OCI-LY1 (cell line): ENCODE measurements at regions not wholly inside any gene's neighbourhood (a gene's known extent, or its start where the extent isn't known, plus 50 kb on each side); places are given as distances from the start of the nearest gene placed in this dataset.

ENCODE experiments used
- CTCF ChIP-seq: fragments of 200-600 bp; sonication (generic), shearing (Covaris generic); IDR thresholded peaks from 2 replicates; pipeline ENCODE4 v1.5.1; 2017; ENCODE audit warnings: mild to moderate bottlenecking, antibody characterized with exemption, low read length, moderate library complexity, mixed read lengths
- EZH2 ChIP-seq: fragments of 200-600 bp; sonication (generic), shearing (Covaris generic); IDR thresholded peaks from 2 replicates; pipeline ENCODE4 v1.8.0; 2017; ENCODE audit warnings: borderline replicate concordance, mixed run types, mild to moderate bottlenecking, antibody characterized with exemption, low read length, moderate library complexity, mixed read lengths

- TF ChIP-seq CTCF: no peak
- TF ChIP-seq EZH2: no peak
Measured at GRCh38 chr3:96182756-96183155, 631.6 kb upstream of the EPHA6 start.
